ENCODE measurements at regions not wholly inside any gene's neighbourhood (a gene's known extent, or its start where the extent isn't known, plus 50 kb on each side); places are given as distances from the start of the nearest gene placed in this dataset.
"Not testable (repeated sequence)": the region's sequence is repeated elsewhere in the genome, so short reads cannot be mapped to it uniquely, and the experiment has no call there.

DNA sequence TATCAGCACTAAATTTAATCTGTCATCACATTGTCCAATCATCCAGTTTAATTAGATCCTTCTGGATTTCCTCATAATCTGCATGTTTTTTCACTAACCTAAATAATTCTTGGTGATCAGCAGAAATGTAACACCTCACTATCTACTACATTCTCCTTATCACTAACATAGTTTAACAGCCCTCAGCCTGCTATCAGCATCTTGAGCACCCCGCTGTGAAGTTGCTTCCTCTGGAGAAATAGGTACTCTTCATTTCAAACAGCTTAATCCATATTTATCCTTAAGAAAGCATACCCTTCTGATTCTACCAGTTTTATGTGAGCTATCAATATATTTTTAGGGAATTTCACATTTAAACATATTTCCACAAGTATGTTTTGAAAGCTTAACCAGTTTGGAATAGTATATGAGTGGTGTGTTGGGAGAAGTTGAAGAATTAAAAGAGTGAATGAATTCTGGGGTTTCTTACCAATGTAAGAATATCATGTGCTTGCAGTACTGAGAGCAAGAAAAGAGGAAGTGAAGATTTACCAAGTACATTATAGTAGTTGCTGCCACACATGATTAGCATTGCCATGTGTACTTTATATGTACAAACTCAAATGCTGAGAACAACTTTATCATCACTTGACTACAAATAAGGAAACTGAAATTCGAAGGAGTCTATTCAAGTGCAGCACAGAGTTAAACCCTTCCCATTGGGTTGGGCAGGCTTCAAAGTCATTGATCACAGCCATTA is 771.1 kb upstream of the ADGRL4 start:
- no peak for DNase-seq

DNA sequence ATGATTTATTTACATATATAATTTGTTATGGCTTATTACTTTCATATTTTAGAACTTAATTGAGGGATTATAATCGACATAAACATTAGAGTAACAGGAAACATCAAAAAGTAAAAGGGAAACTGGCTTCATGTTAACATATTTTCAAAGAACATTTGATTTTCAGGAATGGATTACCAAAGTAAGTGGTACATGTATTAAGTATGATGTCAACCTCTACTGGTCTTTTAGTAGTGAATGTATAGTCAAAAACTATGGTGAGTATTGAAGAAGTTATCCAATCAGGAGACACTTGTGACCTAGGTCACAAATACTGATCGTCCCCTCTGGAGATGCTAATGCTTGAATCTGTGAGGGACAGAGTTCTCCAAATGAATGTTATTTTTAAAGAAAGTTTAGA is 768.9 kb upstream of the ADGRL4 start:
- DNase-seq = no peak

DNA sequence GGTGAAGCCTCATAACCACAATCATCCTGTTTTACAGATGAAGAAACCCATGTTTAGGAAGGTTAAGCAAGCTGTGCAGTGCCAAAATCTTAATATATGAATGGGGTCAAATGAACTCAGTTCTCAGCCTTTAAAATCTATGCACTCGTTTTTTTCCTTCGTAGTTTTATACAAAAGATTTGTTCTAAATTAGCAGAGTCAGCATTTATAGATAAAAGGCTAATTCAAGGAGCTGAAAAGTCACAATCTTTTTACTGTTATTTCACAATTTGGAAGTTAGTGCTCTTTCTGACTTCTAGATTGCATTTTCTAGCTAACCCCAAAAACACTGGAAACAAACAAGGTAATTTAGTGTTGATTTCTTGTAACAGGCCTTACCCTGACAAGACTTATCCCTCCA is 766.9 kb upstream of the ADGRL4 start:
- DNase-seq = no peak

DNA sequence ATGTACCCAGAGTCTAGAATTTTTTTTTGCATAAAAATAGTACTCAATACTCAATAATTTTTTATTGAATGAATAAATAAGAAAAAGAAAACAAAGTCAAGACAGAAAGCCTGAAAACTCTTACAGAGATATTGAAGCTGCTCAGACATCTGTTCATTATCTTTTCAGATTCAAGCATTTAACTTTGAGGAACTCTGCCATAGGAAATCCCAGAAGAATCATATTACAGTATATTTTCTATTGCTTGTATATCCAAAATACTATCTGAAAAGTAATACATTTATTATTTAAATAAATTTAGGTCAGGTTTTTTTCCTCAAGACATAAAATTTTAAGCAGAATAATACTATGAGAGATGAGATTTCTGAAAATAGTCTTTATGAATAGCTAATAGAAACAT is 755.9 kb upstream of the ADGRL4 start:
- no peak for DNase-seq

DNA sequence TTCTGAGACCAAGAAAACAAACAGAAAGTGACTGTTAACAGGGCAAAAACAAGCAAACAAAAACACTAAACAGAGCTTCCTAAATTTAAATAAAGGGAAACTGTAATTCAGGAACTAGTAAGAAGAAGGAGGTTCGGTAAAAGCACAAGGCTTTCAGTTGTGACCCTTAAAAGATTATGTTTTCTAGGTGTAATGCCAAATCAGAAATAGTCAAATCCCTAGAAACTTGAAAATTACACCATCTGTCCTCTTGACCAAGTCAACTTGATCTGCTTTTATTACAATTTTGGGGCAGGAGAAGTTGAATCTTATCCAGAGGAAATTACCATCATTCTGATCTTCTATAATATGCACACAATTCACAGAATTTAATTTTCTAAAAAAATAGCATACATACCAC is 754.0 kb upstream of the ADGRL4 start:
- peak; percentile 81 for DNase-seq

DNA sequence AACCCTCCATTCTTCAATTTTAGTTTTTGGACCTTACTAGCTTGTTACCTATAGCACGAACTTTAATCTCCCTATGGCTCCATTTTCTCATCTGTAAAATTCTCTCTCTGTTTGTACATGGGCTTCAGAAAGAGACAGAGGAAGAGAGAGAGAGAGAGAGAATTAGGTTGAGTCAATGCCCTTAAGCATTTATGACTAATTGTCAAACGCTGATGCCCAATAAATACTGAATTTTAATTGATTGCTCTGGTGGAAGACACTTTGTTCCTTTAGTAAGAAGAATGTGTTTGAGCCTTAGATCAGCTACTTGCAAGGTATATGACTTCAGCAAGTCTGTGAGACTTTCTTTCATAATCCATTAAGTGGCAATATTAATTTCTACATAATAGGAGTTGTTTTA is 743.1 kb upstream of the ADGRL4 start:
- no peak for DNase-seq

DNA sequence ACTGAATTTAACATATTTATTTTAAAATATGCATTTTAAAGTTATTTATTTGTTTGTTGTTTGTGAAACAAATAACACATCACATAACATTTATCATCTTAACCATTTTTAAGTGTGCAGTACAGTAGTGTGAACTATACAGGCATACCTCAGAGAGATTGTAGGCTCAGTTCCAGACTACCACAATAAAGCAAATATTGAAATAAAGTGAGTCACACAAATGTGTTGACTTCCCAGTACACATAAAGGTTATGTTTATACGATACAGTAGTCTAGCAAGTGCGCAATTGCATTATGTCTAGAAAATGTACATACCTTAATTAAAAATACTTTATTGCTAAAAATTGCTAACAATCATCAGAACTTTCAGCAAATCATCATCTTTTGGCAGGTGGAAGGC is 739.4 kb upstream of the ADGRL4 start:
- no peak for DNase-seq

DNA sequence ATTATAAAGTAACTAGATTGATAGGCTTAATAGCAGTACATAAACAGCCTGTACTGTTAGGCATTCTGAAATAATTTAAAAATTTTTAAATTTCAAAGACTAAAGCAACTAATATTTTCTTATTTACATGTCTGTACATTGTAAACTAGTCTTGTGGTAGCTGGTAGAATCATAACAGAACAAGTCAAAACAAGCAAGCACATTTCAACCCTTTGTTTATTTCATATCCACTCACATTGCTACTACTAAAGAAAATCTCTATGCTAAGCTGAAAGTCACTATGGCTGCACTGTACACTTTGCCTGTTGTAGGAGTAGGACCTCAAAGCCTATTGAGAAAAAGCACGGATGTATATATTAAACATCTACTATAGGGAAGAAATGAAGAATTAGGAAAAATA is 738.2 kb upstream of the ADGRL4 start:
- no peak for DNase-seq

DNA sequence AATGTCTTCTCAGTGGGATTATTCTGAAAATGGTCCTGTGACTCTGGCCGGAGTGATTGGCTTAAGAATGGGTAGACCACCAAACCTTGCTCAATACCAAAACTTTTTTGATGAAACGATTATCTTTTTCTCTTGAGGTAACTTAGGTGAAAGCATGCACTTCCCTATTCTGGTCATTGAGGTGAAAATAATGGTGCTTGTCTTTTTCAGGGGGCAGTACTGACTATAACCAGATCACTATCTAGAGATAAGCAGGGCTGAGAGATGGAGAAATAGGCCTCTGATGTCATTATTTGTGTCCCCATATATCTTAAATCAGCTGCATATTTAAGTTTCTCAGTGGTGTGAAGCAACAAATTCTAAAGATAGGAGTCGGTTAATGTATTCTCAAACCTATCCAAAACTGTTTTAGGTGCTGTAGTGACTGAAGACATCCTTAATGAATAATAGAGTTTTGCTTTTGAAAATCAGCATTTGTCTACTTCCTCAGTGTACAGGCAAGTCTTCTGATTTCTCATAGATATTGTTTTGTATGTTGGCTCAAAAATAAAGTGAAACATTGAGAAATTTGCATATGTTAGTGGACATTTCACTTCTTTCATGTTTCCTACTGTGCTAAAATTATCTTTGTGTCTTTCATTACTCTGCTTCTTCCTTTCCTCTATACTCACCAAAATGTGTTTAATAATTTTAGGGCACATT is 735.3 kb upstream of the ADGRL4 start:
- DNase-seq = no peak

DNA sequence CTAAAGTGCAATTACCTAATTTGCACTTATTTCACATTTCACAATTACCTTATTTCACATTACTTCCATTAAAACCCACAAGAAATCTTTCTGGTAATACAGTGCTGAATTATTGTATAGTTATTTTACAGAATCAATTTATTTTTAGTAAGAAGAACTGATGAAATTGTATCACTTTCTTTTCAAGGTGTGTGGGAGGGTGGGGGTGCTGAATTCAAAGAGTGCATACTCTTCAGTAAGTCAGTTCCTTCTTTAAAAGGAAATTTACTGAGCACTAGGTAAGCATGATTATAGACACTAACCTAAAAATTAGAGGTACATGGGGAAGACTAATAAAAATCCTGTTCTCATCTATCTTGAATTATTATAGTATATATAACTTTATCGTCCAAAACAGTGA is 731.6 kb upstream of the ADGRL4 start:
- DNase-seq = no peak

DNA sequence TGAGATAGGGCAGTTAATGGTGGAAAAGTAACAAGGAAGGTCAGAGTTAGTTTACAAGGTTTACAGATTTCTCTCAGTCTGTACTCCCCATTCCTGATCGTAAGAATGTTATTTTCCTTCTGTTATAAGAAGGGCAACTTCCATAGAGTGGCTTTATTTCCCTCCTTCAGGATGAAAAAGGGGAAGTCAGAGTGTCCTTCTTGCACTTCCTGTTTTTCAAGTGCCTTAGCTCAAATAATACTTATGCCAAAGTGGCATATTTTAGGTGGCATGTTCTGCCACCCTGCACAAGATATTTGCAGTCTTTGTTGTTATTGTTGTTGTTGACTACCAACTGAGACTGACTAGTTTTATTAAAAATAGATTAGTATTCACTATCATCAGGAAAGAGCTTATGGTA is 730.7 kb upstream of the ADGRL4 start:
- no peak for DNase-seq

DNA sequence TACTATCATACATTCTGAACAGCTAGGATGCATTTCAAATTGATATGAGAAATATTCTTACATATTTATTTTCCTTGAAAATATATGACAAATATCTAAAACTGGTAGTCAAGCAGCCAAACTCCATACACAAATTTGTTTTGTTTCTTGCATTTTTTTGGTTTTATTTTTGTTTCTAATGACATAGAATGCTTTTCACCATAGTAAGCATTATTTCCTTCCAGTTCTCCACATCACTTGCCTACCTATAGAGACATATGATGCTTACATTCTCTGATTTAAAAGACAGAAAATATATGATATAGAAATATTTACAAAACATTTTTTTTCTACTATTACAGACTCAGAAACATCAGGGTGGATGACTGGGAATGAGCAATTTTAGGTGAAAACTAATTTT is 726.4 kb upstream of the ADGRL4 start:
- no peak for DNase-seq

DNA sequence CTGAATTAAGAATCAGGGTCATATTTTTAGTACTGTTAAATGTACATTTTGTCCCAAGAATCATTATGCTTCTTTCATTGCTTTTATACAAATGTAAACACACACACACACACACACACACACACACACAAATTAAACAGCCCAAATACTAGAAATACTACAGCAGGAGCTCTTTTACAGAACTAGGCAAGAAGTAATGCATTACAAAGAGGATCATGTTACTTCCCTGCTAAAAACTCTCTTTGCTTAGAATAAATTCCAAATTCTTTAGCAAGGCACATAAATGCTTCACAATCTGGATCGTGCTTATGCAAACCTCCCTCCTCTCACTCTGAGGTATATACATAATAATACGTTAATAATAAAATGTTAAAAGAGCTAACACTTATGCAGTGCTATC is 720.4 kb upstream of the ADGRL4 start:
- no peak for DNase-seq

DNA sequence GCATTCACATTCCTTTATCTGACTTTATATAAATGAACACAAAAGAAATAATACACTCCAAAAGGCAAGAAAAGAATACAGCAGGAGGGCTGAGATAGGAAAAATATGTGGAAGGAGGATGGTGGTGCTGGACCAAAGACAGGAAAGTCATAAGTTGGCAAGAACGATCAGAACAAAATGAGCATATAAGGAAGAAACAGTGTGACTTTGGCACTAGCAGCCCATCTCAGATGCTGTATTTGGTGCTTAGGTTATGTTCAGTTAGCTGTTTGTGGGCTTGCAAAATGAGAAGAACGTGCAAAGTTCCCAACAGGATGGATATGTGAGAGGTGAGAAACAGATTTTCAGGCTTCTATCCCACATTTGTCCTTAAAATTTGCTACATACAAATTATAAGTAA is 719.8 kb upstream of the ADGRL4 start:
- peak; percentile 47 for DNase-seq

DNA sequence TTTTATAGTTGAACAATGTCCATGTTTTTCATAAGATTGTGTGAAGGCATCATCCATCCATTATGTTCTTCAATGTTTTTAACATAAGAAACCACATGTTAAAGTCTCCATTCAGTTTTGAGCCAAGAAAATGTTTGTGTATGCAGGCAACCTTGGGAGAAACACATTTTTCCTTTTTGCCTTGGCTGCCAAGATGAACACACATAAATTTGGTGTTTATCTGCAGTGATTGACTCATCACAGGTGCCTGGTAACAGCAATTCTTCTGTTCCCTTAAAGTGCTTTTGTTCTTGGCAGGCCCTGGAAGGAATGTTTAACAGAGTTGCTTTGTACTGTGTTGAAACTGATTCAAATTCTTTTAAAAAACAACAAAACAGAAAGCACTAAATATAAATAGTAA is 709.9 kb upstream of the ADGRL4 start:
- DNase-seq = no peak

DNA sequence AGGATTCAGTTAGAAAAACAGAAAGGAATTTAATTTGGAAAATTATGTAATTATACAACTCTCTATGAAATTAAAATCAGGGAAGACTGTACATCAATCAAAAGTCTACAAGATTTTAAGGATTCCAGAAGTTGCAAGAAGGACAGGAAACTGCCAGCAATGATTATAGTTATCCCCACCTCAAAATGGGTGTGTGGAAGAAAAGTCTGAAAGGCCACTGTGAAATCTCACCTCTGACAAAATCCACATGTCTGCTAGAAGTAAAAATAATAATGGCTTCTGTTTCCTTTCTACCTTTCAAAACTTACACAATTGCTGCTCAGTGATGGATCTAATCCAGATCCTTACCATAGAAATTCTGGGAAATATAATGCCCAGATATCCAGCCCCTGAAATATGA is 708.1 kb upstream of the ADGRL4 start:
- no peak for DNase-seq

DNA sequence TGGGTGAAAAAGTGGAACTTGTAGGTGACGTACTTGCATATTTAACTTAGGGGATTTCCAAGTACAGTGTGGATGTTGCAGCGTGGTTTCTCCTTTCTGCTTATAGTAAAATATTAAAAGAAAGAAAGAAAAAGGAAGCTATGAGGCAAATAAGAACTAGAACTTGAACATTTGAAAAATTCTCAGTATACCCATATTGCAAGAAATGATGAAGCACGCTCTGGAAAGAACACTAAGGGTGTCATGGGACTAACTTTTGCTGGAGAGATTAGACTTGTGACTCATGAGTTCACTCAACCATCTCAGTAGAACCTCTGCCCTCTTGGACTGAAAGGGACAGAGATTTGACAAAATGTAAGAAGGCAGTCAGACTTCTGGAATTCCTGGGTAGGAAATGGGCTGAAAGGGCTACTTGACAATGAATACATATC is 704.5 kb upstream of the ADGRL4 start:
- DNase-seq = no peak

DNA sequence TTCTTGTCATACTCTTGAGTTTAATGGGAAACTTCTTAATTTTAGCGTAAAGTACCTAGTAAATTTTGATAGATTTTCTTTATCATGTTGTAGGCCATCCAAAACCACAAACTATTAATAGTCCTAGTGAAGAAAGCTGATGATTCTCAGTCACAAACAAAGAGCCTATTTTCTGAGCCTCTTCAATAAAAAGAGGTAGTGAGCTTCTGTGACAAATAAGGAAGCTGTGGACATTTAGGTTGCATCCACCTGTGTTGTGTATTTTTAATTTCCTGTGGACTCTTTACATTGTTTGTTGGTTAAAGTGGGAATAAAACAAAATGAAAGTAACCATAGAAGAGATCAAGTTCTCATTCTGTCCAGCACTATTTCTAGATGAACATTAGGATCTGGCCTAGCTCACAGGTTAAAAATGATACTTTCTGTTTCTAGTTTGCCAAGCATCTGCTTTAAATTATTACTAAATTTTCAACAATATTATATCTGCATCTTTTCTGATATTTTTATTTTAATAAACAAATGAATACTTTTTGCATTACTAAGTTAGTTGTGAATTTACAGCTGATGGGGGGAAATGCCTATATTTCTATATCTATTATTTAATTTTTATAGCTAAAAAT is 702.2 kb upstream of the ADGRL4 start:
- no peak for DNase-seq

DNA sequence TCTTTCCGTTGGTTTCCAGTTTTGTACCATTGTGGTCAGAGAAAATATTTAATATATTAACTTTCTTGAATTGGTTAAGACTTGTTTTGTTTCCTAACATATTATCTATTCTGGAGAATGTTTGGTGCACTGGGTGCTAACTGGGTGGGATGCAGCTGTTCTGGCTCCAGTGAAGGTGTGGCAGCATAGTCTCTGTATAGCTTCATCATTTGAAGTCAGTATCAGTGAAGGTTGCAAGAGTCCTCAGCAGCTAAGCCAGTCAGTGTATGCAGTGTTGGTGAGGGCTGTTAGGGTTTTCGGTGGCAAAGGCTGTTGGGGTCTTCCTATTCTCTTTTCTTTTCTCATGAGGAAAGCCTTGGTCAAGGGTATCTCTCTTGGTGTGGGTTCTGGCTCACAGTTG is 698.7 kb upstream of the ADGRL4 start:
- no peak for DNase-seq

DNA sequence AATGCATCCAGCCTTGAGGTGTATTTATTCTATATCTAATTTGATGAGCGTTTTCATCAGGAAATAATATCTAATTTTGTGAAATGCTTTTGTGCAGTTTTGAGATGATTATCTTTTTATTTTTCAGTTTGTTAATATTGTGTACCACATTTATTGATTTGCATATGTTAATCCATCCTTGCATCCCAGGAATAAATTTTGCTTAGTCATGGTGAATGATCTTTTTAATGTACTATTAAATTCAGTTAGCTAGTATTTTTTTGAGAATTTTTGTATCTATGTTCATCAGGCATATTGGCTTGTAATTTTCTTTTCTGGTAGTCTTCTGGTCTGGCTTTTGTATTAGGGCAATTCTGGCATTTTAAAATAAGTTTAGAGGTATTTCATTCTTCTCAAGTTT is 697.5 kb upstream of the ADGRL4 start:
- no peak for DNase-seq

DNA sequence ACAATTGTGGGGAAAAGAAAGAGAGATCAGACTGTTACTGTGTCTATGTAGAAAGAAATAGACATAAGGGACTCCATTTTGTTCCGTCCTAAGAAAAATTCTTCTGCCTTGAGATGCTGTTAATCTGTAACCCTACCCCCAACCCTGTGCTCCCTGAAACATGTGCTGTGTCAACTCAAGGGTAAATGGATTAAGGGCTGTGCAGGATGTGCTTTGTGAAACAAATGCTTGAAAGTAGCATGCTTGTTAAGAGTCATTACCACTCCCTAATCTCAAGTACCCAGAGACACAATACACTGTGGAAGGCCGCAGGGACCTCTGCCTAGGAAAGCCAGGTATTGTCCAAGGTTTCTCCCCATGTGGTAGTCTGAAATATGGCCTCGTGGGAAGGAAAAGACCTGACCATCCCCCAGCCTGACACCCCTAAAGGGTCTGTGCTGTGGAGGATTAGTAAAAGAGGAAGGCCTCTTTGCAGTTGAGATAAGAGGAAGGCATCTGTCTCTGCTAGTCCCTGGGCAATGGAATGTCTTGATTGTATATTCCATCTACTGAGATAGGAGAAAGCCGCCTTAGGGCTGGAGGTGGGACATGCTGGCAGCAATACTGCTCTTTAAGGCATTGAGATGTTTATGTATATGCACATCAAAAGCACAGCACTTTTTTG is 695.9 kb upstream of the ADGRL4 start:
- not testable (repeated sequence) for DNase-seq

DNA sequence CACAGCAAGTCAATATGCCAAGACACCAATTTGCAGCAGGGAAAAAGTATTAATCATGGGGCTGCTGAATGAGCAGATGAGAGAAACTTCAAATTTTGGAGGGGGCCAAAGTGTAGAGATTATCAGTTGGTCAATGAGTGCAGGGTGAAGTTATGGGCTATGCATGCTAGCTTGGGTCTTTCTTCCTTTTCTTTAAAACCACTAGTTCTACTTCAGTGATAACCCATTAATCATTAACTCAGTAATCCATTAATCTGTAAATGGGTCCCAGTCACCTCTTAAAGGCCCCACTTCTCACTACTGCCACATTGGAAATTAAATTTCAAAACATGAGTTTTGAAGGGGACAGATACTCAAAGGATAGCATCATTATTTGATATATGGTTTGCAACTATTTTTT is 688.6 kb upstream of the ADGRL4 start:
- no peak for DNase-seq

DNA sequence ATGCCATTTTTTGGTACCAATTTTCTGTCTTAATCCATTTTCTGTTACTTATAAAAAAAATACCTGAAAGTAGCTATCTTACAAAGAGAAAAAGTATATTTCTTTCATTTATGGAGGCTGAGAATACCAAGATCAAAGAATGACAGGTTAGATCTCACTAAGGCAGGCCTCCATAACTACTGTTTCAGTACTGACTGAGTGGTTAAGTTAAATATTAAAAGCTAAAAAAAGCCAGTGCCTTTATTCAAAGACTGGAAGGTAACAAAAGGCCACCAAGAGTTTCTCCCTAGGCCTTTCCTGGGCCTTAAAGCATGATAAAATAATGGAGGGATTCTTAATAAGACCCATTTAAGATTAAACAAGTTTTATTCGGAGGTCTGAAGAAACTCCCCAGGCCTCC is 687.7 kb upstream of the ADGRL4 start:
- DNase-seq = no peak
